EH (cell line): ENCODE measurements at regions not wholly inside any gene's neighbourhood (a gene's known extent, or its start where the extent isn't known, plus 50 kb on each side); places are given as distances from the start of the nearest gene placed in this dataset.

Source experiments
- DNase-seq: peaks from one replicate; pipeline ENCODE4 v3.0.0-alpha.2; 2015; ENCODE audit warnings: low read depth

DNA sequence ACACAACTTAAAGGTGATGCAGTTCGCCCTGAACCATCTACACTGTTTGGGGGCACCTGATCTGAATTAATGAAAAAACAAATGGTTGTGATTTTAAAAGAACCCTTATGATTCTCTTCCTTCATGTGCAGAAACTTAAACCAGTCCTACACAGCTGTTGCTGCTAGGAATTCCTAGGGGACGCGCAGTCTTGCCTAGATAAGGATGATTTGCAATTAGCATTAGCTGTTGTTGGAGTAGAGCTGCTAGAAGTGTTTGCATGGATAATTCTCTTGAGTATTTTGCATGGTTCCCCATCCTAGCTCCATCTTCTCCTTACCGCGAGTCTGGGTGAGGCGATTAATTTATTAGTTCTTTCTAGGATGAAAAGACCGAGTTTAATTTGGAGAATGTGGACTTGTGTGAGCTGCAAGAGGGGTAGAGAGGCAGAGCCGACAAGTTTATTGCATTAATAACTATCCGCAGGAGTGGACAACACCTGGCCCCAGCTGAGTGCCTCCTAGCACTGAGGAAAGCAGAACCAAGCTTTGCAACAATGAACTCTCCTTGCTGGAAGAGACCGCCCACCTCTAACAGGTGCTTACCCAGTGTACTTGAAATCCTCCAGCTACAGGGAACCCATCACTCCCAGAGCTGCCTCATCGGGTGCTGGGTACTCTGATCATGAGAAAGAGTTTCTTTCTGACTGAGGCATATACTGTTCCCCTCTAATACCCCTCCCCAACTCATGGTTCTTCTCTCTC lies 75.0 kb upstream of the WNT7A start:
- no peak for DNase-seq

- DNase-seq: no peak
Measured at GRCh38 chr3:13954266-13954665, 74.4 kb upstream of the WNT7A start.

GRCh38 chr3:13951184-13951583 lies 71.3 kb upstream of the WNT7A start:
- DNase-seq: no peak

GRCh38 chr3:13950042-13950441 lies 70.2 kb upstream of the WNT7A start:
- DNase-seq: no peak

DNA sequence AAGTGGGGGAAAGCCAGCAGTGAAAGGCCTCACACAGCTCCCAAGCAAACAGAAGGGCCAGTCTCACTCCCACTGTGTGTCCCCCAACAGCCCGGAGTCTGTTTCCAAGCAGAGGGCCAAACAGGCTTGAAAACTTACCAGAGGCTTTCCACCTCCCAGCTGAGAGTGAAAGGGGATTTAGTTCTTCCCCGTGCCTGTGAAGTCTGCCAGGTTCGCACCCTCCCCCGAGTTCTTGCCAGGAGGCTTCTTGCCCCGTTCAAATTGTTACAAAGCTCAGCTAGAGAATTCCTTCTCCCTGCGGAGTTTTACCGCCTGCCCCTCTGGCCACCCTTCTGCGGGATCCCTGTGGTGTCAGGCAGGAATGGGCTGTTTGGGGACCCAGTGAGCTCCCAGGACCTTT lies 68.0 kb upstream of the WNT7A start:
- no peak for DNase-seq

- DNase-seq: no peak
Measured at GRCh38 chr3:13939206-13939605, 59.3 kb upstream of the WNT7A start.

GRCh38 chr3:13937131-13937530 lies 57.3 kb upstream of the WNT7A start:
- DNase-seq: no peak

DNA sequence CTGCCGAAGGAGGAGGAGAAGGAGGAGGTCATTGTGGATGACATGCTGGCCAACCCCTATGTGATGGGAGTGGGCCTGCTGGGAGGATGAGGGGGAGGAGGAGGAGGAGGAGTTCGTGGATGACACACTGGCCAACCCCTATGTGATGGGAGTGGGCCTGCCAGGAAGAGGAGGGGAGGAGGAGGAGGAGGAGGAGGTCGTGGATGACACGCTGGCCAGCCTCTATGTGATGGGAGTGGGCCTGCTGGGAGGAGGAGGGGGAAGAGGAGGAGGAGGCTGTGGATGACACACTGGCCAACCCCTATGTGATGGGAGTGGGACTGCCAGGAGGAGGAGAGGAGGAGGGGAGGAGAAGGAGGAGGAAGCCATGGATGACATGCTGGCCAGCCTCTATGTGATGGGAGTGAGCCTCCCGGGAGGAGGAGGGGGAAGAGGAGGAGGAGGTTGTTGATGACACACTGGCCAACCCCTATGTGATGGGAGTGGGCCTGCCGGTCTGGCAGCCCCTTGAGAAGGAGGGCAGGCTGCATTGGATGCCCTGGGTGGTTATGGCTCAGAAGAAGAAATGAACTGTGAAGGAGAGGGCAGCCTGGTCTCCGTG lies 55.7 kb upstream of the WNT7A start:
- DNase-seq: no peak

DNA sequence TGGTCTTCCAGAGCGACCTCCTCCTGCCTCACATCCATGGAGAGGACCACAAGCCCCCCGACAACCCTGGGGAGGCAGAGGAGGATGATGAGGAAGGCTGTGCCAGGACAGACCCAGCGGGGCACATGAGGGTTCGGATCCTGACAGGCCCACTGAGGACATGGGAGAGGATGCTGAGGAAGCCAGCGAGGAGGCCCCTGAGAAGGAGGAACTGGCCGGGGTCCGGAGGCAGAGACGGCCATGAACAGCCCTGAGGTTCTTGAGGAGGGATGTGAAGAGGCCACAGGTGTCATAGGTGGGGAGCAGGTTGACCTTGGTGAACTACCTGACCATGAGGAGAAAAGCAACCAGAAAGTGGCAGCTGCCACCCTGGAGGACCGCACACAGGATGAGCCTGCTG lies 54.9 kb upstream of the WNT7A start:
- DNase-seq: no peak

DNA sequence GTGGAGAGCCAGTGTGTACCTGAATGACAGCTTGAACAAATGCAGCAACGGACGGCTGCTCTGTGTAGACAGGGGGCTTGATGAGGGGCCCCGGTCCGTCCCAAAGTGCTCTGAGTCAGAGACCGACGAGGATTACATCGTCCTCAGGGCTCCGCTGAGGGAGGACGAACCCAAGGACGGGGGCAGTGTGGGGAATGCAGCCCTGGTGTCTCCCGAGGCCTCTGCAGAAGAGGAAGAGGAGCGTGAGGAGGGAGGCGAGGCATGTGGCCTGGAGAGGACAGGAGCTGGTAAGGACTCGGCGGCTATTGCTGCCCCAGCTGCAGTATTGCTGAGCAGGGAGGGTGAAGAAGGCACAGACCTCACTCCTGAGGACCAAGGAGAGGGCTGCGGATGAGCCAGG lies 54.4 kb upstream of the WNT7A start:
- DNase-seq: no peak

DNA sequence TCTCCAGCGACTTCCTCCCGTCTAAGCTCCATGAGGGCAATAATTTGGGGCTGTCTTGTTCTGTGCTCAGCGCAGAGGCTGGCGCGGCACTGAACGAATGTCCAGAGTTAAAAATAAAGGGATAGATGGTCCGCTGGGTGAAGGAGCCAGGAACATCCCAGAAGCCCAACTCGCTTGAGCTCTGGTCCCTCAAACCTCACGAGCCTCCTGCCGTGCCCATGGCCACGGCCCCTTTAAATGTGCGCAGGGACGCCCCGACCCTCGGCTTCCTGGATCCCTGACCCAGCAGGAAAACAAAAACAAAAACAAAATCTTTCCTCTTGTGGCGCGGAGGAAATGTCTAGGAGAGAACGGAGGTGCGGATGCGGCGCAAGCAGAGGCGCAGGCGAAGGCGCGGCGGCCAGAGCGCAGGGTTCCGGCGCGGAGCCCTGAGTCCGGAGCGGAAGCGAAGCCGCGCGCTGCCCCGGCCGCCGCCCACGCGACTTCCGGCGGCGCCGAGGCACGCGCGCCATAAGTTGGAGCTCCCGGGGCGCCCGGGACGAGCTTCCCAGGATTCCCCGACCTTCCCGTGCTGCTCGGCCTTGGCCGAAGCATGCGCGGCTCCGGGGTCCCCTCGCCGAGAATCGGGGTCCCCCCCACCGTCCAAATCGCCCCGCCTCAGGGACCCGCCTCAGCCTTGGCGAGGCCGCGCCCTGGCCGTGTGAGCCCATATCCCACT lies 52.9 kb upstream of the WNT7A start:
- no peak for DNase-seq

DNA sequence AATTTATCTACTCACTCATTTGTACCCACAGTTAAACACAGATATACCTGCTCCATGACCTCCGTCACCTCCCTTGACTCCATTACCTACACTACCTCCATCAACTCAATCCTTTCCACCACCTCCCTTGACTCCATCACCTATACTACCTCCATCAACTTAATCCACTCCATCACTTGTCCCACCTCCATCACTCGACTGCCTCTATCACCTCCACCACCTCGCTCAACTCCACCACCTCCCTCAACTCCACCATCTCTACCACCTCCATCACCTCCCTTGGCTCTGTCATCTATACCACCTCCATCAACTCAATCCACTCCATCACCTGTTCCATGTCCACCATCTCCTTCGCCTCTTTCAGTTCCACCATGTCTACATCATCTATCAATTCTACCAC lies 51.3 kb upstream of the WNT7A start:
- no peak for DNase-seq
